T-helper 2 cell treated with Interferon-gamma antibody and Interleukin-4, amounts not matched to agents 5 μg/mL and 100 μg/mL, for 36 hours (primary cell): ENCODE measurements at regions not wholly inside any gene's neighbourhood (a gene's known extent, or its start where the extent isn't known, plus 50 kb on each side); places are given as distances from the start of the nearest gene placed in this dataset.
"Not testable (repeated sequence)": the region's sequence is repeated elsewhere in the genome, so short reads cannot be mapped to it uniquely, and the experiment has no call there.

Experiments
- DNase-seq: peaks from one replicate; pipeline ENCODE4 v3.0.0; 2021; ENCODE audit warnings: low spot score
- H3K27ac Mint-ChIP-seq: one replicate; pipeline ENCODE4 v1.8.0; 2021; ENCODE audit warnings: mild to moderate bottlenecking, mixed read lengths
- H3K27me3 Mint-ChIP-seq: one replicate; pipeline ENCODE4 v1.8.0; 2021; ENCODE audit warnings: low read depth, mixed read lengths
- H3K36me3 Mint-ChIP-seq: one replicate; pipeline ENCODE4 v1.8.0; 2021; ENCODE audit warnings: low read depth, mixed read lengths
- H3K4me1 Mint-ChIP-seq: one replicate; pipeline ENCODE4 v1.8.0; 2021; ENCODE audit warnings: low read depth, mixed read lengths
- H3K4me3 Mint-ChIP-seq: one replicate; pipeline ENCODE4 v1.8.0; 2022; ENCODE audit warnings: mild to moderate bottlenecking, moderate library complexity, mixed read lengths
- H3K9me3 Mint-ChIP-seq: one replicate; pipeline ENCODE4 v1.8.0; 2021; ENCODE audit warnings: mixed read lengths

GRCh38 chr4:81723019-81723884 lies 251.5 kb upstream of the RASGEF1B start:
- Mint-ChIP-seq H3K27ac (no peak overlapping the region), H3K4me1 (peaks cover 4% of the 10 kb centered on the region), H3K9me3 (no peaks in the 10 kb centered on the region)

GRCh38 chr4:81722290-81722851 lies 250.7 kb upstream of the RASGEF1B start:
- H3K27ac Mint-ChIP-seq: no peak overlapping the region
- no peak overlapping the region for H3K4me3 Mint-ChIP-seq
- H3K4me1 Mint-ChIP-seq: peaks cover 4% of the 10 kb centered on the region
- no peak for DNase-seq
- peaks cover 8% of the 10 kb centered on the region for H3K27me3 Mint-ChIP-seq
- H3K9me3 Mint-ChIP-seq: no peaks in the 10 kb centered on the region
- H3K36me3 Mint-ChIP-seq: no peaks in the 10 kb centered on the region

More at GRCh38 chr4:81723019-81723884, 251.5 kb upstream of the RASGEF1B start:
- Mint-ChIP-seq H3K4me3 (no peak overlapping the region), H3K27me3 (peaks cover 9% of the 10 kb centered on the region), H3K36me3 (no peaks in the 10 kb centered on the region)
- DNase-seq: no peak

- DNase-seq: no peak
- no peaks in the 10 kb centered on the region for H3K4me1 Mint-ChIP-seq
- no peak overlapping the region for H3K27ac Mint-ChIP-seq
- no peak overlapping the region for H3K4me3 Mint-ChIP-seq
- H3K36me3 Mint-ChIP-seq: no peaks in the 10 kb centered on the region
- peaks cover 8% of the 10 kb centered on the region for H3K27me3 Mint-ChIP-seq
- H3K9me3 Mint-ChIP-seq: no peaks in the 10 kb centered on the region
These were observed 244.1 kb upstream of the RASGEF1B start for GRCh38 chr4:81715757-81716156.

- H3K9me3 Mint-ChIP-seq, DNase-seq, H3K27ac Mint-ChIP-seq, H3K36me3 Mint-ChIP-seq, H3K27me3 Mint-ChIP-seq, H3K4me3 Mint-ChIP-seq, H3K4me1 Mint-ChIP-seq: not testable (repeated sequence)
These were observed 243.7 kb upstream of the RASGEF1B start for GRCh38 chr4:81715357-81715756.

GRCh38 chr4:81714291-81714690 lies 242.6 kb upstream of the RASGEF1B start:
- Mint-ChIP-seq H3K27ac (no peak overlapping the region), H3K36me3 (no peaks in the 10 kb centered on the region), H3K4me3 (no peak overlapping the region), H3K27me3 (peaks cover 7% of the 10 kb centered on the region), H3K9me3 (no peaks in the 10 kb centered on the region), H3K4me1 (no peaks in the 10 kb centered on the region)
- no peak for DNase-seq

DNA sequence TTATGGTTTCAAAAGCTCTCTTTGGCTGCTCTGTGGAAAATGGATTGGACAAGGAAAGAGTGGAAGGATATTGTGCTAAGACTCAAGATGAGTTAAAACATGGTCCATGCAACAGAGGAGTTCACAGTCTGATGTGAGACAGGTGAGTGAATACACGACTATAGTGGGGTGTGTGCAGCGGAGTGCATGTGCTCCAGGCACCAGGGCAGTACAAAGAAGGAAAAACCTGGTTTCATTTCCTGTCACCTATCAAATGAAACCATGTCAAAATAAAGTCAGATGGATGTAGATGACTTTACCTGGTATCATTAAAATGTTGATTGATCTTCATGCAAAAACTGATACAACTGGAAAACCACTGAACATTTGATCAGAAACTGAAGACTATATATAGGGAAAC lies 241.0 kb upstream of the RASGEF1B start:
- Mint-ChIP-seq H3K36me3 (no peaks in the 10 kb centered on the region), H3K9me3 (no peaks in the 10 kb centered on the region), H3K27me3 (no peaks in the 10 kb centered on the region), H3K4me3 (no peak overlapping the region), H3K27ac (no peak overlapping the region), H3K4me1 (no peaks in the 10 kb centered on the region)
- no peak for DNase-seq

DNA sequence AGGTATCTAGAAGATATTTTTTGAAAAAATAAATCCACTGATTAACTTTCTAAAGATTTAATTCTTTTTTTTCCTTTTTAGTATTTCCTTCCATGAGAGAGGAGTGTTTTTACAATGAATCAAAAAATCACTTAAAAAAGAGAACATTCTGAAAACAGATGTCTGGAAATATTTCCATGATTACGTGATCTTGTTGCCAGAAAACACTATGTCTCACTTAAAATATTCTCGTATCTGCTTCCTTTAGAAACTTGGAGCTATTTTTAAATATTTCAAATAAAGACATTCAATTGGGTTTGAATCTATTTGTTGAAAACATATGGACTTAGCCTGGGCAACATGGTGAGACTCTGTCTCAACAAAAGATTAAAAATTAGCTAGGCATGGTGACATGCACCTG lies 232.8 kb upstream of the RASGEF1B start:
- Mint-ChIP-seq H3K4me1 (no peaks in the 10 kb centered on the region), H3K36me3 (no peaks in the 10 kb centered on the region), H3K9me3 (no peaks in the 10 kb centered on the region), H3K27me3 (no peaks in the 10 kb centered on the region), H3K27ac (no peak overlapping the region), H3K4me3 (no peak overlapping the region)
- DNase-seq: no peak

GRCh38 chr4:81700189-81700588 lies 228.5 kb upstream of the RASGEF1B start:
- Mint-ChIP-seq H3K36me3 (no peaks in the 10 kb centered on the region), H3K9me3 (no peaks in the 10 kb centered on the region), H3K4me1 (no peaks in the 10 kb centered on the region), H3K27me3 (no peaks in the 10 kb centered on the region), H3K27ac (no peak overlapping the region), H3K4me3 (no peak overlapping the region)
- DNase-seq: no peak

- no peaks in the 10 kb centered on the region for H3K27me3 Mint-ChIP-seq
- no peak overlapping the region for H3K27ac Mint-ChIP-seq
- no peak overlapping the region for H3K4me3 Mint-ChIP-seq
- H3K36me3 Mint-ChIP-seq: no peaks in the 10 kb centered on the region
- no peaks in the 10 kb centered on the region for H3K4me1 Mint-ChIP-seq
- DNase-seq: no peak
- no peaks in the 10 kb centered on the region for H3K9me3 Mint-ChIP-seq
These were observed 227.0 kb upstream of the RASGEF1B start for GRCh38 chr4:81698538-81699296.

- Mint-ChIP-seq H3K4me1 (no peaks in the 10 kb centered on the region), H3K36me3 (no peaks in the 10 kb centered on the region), H3K4me3 (no peak overlapping the region), H3K9me3 (no peaks in the 10 kb centered on the region), H3K27me3 (peaks cover 3% of the 10 kb centered on the region), H3K27ac (no peak overlapping the region)
- DNase-seq: no peak
These were observed 222.6 kb upstream of the RASGEF1B start for GRCh38 chr4:81694176-81694913.

DNA sequence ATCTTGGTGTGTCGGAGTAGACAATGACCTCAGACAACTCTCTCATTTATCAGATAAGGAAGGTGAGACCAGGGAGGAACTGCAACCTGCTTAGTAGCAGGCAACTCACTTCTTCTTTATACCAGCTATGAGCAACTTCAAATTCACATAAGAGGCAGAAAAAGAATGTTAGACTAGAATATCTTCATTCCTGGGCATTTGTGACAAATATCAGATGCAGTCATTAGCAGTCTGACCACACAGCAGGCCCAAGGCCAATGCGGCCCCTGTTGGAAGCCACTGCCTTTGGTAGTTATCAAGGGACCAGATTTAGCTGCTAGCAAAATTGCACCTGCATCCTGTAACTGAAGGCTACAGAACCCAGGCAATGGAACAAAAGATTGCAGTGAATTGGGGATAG lies 219.2 kb upstream of the RASGEF1B start:
- no peak for DNase-seq
- H3K4me3 Mint-ChIP-seq: no peak overlapping the region
- H3K9me3 Mint-ChIP-seq: no peaks in the 10 kb centered on the region
- H3K4me1 Mint-ChIP-seq: no peaks in the 10 kb centered on the region
- H3K27me3 Mint-ChIP-seq: peaks cover 3% of the 10 kb centered on the region
- no peaks in the 10 kb centered on the region for H3K36me3 Mint-ChIP-seq
- no peak overlapping the region for H3K27ac Mint-ChIP-seq

- no peaks in the 10 kb centered on the region for H3K4me1 Mint-ChIP-seq
- DNase-seq: no peak
- H3K4me3 Mint-ChIP-seq: no peak overlapping the region
- H3K27me3 Mint-ChIP-seq: no peaks in the 10 kb centered on the region
- H3K27ac Mint-ChIP-seq: no peak overlapping the region
- no peaks in the 10 kb centered on the region for H3K36me3 Mint-ChIP-seq
- no peaks in the 10 kb centered on the region for H3K9me3 Mint-ChIP-seq
These were observed 216.4 kb upstream of the RASGEF1B start for GRCh38 chr4:81688085-81688484.

DNA sequence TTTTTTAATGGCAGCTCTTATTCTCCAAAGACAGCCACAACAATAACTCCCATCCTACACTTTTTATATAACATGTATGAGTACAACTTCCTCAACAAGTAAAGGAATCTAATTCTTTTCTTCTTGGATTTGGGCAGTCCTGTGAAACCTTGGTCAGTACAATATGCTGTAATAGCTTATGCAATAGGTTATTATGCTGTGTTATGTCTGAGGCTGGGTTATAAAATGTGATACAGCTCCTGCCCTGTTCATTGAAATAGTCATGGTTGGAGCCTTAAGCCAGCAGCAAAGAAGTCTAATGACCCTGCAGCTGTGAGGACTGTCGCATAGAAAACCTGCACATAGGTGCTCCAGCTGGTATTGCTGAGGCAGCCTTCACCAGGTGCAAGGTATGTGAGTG lies 215.8 kb upstream of the RASGEF1B start:
- DNase-seq: no peak
- no peaks in the 10 kb centered on the region for H3K36me3 Mint-ChIP-seq
- no peak overlapping the region for H3K27ac Mint-ChIP-seq
- peaks cover under 1% of the 10 kb centered on the region for H3K27me3 Mint-ChIP-seq
- no peaks in the 10 kb centered on the region for H3K4me1 Mint-ChIP-seq
- H3K4me3 Mint-ChIP-seq: no peak overlapping the region
- H3K9me3 Mint-ChIP-seq: no peaks in the 10 kb centered on the region

DNA sequence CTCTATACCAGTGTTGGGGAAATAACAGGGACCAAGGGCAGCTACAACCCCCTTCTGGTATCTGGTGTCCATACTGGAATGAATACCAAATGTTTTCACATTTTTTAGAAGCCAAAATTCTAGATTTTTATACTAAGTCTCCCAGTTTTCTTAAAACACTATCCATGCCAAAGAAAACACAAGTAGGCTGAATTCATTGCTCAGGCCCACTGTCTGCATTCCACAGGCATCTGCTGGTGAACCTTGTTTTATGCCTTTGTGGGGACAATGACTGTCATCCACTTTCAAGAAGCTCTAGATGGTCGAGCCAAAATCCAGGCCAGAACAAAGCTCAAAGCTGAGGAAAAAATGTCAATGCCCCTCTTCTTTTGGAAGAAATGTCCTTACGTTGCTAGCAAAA lies 213.4 kb upstream of the RASGEF1B start:
- no peaks in the 10 kb centered on the region for H3K36me3 Mint-ChIP-seq
- peaks cover 3% of the 10 kb centered on the region for H3K27me3 Mint-ChIP-seq
- no peaks in the 10 kb centered on the region for H3K4me1 Mint-ChIP-seq
- no peak overlapping the region for H3K27ac Mint-ChIP-seq
- H3K4me3 Mint-ChIP-seq: no peak overlapping the region
- no peaks in the 10 kb centered on the region for H3K9me3 Mint-ChIP-seq
- no peak for DNase-seq
